Nephron (organoid): ENCODE measurements at regions not wholly inside any gene's neighbourhood (a gene's known extent, or its start where the extent isn't known, plus 50 kb on each side); places are given as distances from the start of the nearest gene placed in this dataset.
"Not testable (repeated sequence)": the region's sequence is repeated elsewhere in the genome, so short reads cannot be mapped to it uniquely, and the experiment has no call there.

Experiments used
- H3K27ac Mint-ChIP-seq, 3 experiments: 2 replicates each; pipeline ENCODE4 v1.8.0; 2020; ENCODE audit warnings: mixed read lengths in 3 of 3, mild to moderate bottlenecking in 2 of 3, moderate library complexity in 1 of 3
- H3K27me3 Mint-ChIP-seq: 2 replicates; pipeline ENCODE4 v1.8.0; 2021; ENCODE audit warnings: low read depth, mild to moderate bottlenecking, moderate library complexity, mixed read lengths
- H3K36me3 Mint-ChIP-seq: 2 replicates; pipeline ENCODE4 v1.8.0; 2020; ENCODE audit warnings: low read depth, mixed read lengths
- H3K4me1 Mint-ChIP-seq: 2 replicates; pipeline ENCODE4 v1.8.0; 2020; ENCODE audit warnings: mixed read lengths
- H3K4me3 Mint-ChIP-seq, 3 experiments: 2 replicates each; pipeline ENCODE4 v1.8.0; 2020; ENCODE audit warnings: mild to moderate bottlenecking in 3 of 3, mixed read lengths in 3 of 3, moderate library complexity in 2 of 3
- H3K9me3 Mint-ChIP-seq: 2 replicates; pipeline ENCODE4 v1.8.0; 2020; ENCODE audit warnings: mixed read lengths
- CTCF ChIP-seq, 3 experiments: fragments of 200-600 bp; sonication (generic); IDR thresholded peaks; one replicate each; pipeline ENCODE4 v1.5.0; 2021; ENCODE audit warnings: antibody characterized with exemption in 3 of 3; ENCODE audit not compliant: unreplicated experiment in 3 of 3

GRCh38 chr10:4231439-4231838 lies 446.4 kb upstream of the KLF6 start:
- Mint-ChIP-seq H3K4me3 (no peak overlapping the region), H3K9me3 (peaks cover 31% of the 10 kb centered on the region), H3K27ac (no peak overlapping the region), H3K4me1 (no peaks in the 10 kb centered on the region), H3K27me3 (no peaks in the 10 kb centered on the region), H3K36me3 (peaks cover 6% of the 10 kb centered on the region)
- no peak for TF ChIP-seq CTCF (IDR thresholded peaks at IDR 0.05; ENCODE audit: unreplicated experiment in 3 of 3)

GRCh38 chr10:4230036-4230435 lies 445.0 kb upstream of the KLF6 start:
- Mint-ChIP-seq H3K27me3 (no peaks in the 10 kb centered on the region), H3K27ac (no peak overlapping the region), H3K4me3 (no peak overlapping the region), H3K4me1 (no peaks in the 10 kb centered on the region), H3K36me3 (peaks cover 6% of the 10 kb centered on the region), H3K9me3 (peaks cover 21% of the 10 kb centered on the region)
- no peak for TF ChIP-seq CTCF (IDR thresholded peaks at IDR 0.05; ENCODE audit: unreplicated experiment in 3 of 3)

- Mint-ChIP-seq H3K27ac (no peak overlapping the region), H3K4me1 (no peaks in the 10 kb centered on the region), H3K9me3 (peaks cover 18% of the 10 kb centered on the region), H3K36me3 (peaks cover 6% of the 10 kb centered on the region), H3K27me3 (no peaks in the 10 kb centered on the region), H3K4me3 (no peak overlapping the region)
- no peak for TF ChIP-seq CTCF (IDR thresholded peaks at IDR 0.05; ENCODE audit: unreplicated experiment in 3 of 3)
Measured at GRCh38 chr10:4229106-4229505, 444.1 kb upstream of the KLF6 start.

GRCh38 chr10:4227586-4227985 lies 442.6 kb upstream of the KLF6 start:
- H3K4me3 Mint-ChIP-seq: no peak overlapping the region
- H3K27me3 Mint-ChIP-seq: no peaks in the 10 kb centered on the region
- no peaks in the 10 kb centered on the region for H3K4me1 Mint-ChIP-seq
- peaks cover 6% of the 10 kb centered on the region for H3K36me3 Mint-ChIP-seq
- peaks cover 14% of the 10 kb centered on the region for H3K9me3 Mint-ChIP-seq
- H3K27ac Mint-ChIP-seq: no peak overlapping the region
- TF ChIP-seq CTCF (IDR thresholded peaks at IDR 0.05; ENCODE audit: unreplicated experiment in 3 of 3): no peak

- TF ChIP-seq CTCF (IDR thresholded peaks at IDR 0.05; ENCODE audit: unreplicated experiment in 3 of 3): no peak
- no peak overlapping the region for H3K4me3 Mint-ChIP-seq
- H3K36me3 Mint-ChIP-seq: peaks cover under 1% of the 10 kb centered on the region
- H3K9me3 Mint-ChIP-seq: peaks cover 9% of the 10 kb centered on the region
- no peak overlapping the region for H3K27ac Mint-ChIP-seq
- H3K27me3 Mint-ChIP-seq: no peaks in the 10 kb centered on the region
- no peaks in the 10 kb centered on the region for H3K4me1 Mint-ChIP-seq
Measured at GRCh38 chr10:4226941-4227540, 442.0 kb upstream of the KLF6 start.

GRCh38 chr10:4224178-4224577 lies 439.2 kb upstream of the KLF6 start:
- Mint-ChIP-seq H3K36me3 (no peaks in the 10 kb centered on the region), H3K9me3 (peaks cover 5% of the 10 kb centered on the region), H3K27ac (no peak overlapping the region), H3K4me3 (no peak overlapping the region), H3K27me3 (no peaks in the 10 kb centered on the region), H3K4me1 (no peaks in the 10 kb centered on the region)
- no peak for TF ChIP-seq CTCF (IDR thresholded peaks at IDR 0.05; ENCODE audit: unreplicated experiment in 3 of 3)

GRCh38 chr10:4221310-4221709 lies 436.3 kb upstream of the KLF6 start:
- H3K27ac Mint-ChIP-seq, H3K9me3 Mint-ChIP-seq, H3K4me1 Mint-ChIP-seq, H3K4me3 Mint-ChIP-seq, H3K36me3 Mint-ChIP-seq, H3K27me3 Mint-ChIP-seq: not testable (repeated sequence)
